DMS53 (cell line): ENCODE measurements at regions not wholly inside any gene's neighbourhood (a gene's known extent, or its start where the extent isn't known, plus 50 kb on each side); places are given as distances from the start of the nearest gene placed in this dataset.
"Not testable (repeated sequence)": the region's sequence is repeated elsewhere in the genome, so short reads cannot be mapped to it uniquely, and the experiment has no call there.

Experiments used
- DNase-seq: peaks from one replicate; lab custom pipeline; 2025; lab: John Stamatoyannopoulos, UW

DNA sequence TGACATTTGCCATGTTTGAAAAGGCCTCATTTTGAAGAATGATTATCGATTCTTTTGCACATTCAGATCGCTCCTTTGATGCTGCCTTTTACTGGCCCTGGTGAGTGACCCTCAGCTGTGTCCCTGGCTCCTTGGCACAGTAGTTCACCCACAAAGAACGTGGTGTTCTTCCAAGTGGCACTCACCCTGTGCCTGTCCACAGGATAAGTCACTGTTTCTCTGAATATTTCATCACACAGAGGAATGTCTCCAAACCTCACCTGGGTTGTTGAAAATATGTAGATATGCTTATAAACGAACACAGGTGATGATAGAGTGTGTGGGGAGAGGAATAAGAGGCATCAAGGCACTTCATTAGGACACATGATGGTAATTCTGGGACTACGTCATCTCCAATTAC lies 810.7 kb downstream of the CCSER2 start:
- no peak for DNase-seq

DNA sequence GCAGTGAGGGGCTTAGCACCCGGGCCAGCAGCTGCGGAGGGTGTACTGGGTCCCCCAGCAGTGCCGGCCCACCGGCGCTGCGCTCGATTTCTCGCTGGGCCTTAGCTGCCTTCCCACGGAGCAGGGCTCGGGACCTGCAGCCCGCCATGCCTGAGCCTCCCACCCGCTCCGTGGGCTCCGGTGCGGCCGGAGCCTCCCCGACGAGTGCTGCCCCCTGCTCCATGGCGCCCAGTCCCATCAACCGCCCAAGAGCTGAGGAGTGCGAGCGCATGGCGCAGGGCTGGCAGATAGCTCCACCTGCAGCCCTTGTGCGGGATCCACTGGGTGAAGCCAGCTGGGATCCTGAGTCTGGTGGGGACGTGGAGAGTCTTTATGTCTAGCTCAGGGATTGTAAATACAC lies 813.1 kb downstream of the CCSER2 start:
- DNase-seq = not testable (repeated sequence)

DNA sequence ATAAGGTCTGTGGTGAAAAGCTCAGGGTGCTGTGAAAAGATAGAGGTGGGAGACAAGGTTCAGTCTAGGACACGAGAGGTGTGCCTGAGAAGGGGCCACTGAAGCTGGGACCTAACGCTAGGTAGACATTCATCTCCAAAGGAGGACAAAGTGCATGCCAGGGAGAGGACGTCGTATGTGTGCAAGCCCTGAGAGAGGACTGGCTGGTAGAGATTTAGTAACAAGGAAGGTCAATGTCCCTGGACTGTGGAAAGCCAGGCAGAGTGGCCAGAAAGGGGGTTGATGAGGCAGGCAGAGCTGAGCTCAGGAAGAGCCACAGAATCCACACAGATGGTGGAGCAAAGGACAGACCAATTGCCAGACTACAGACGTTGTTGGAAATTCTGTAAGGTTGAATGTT lies 817.6 kb downstream of the CCSER2 start:
- no peak for DNase-seq

DNA sequence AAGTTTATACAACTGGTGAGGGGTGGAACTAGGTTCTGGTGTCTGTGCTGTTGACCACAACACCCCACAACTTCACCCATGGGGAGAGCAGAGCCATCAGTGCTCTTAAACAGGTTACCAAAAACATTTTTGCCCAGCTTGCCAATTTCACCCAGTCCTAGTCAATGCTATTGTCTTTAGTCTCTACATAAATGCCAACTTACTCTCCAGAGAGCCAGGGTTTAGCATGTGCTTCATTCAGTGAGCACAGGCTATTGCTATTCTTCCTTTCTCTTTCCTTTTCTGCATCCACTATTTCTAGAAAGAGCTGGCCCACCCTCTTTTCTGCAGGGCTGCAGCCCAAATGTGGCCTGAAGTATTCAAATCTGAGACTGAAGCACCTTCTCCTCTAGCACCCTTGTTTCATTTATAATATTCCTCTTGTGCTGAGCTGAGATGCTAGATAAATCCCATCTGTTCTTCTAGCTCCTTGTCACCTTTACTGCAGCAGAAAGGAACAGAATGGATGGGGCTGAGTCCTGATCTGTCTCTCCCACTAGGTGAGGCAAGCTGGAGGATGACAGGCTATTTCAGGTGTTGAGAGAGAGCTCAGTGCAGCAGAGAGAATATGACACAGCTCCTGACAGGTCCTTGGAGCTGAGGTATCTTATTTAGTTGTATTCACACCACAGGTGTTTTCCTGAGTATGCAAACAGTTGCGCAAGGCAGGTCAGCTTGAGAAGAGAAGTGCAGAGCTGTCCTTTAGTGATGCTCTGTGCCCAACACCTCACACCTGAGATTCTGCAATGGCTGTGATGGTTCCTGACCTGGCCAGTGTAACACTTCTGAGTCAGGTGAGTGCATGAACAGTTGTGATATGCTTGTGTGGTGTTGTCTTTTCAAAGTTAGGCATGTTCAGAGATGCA lies 819.2 kb downstream of the CCSER2 start:
- peak; percentile 34 for DNase-seq

DNA sequence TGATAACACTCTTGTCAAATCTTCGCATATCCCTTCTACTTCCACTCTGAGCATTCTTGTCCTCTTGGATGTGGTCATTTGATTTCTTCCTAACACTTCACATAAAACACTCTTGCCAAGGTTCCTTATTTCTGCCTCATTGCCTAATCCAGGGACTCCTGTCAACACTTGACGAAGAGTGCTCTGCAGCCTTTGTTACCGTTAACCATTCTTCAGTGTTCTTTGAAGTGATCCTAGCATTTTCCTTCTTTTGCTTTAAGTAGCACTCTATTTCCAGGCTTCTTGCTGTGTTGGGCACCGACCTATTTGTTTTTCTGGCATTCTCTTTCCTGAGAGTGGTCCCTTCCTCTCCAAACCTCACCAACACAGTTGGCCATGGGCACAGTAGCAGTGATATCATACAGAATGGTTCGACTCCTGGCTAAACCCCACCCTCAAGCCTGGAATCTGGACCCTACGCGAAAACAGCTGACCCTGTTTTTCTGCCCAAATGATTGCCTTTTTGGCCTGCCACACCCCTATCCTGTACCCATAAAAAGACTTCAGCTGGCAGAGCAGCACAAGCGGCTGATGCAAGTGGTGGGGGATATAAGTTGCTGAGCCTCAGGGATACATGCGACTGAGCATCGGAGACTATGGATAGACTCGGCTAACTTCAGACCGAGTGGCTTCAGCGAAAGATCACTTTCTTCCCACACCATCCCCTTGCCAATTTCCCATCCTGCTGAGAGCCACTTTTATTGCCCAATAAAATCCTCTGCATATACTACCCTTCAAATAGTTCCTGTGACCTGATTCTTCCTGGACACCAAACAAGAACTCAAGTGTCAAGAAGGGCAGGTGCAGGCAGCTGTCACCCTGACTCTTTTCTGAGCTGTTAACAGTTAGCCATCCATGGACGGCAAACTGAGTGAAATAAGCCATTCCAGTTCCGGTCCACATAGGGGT lies 820.6 kb downstream of the CCSER2 start:
- peak; percentile 34 for DNase-seq

DNA sequence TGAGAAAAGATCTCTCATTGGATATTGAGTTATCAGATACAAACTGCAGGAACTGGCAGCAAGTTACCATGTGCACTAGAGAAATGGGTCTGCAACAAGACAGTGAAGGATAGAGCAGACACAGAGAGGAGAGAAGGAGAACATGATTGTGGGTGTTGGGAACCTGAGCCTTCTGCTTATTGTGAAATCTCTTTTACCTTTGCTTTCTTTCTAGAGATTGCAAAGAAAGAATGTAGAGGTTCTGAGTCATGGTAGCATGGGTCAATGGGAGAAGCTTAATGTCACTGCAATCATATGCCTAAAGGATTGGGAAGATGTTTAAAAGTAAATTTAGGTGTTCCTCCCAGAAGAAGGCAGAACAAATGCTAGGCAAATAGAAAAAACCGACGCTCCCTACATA lies 821.4 kb downstream of the CCSER2 start:
- DNase-seq = no peak

DNA sequence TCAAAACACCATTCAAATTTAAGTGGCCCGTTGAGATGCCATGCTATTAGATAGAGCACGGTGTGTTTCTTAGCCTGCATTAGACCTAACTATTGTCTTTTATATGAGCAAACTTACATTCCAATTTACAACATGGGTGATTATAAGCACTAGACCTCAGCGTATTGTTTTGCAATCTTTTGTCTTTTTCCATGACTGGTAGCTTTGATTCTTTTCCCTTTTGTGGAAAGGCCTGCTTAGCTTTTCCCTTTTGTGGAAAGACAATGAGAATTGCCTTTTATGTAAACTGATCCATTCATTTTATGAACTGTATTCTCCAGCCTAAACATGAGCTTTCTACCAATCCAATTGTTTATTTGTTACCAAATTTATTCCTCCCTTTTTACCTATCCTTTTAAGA lies 823.1 kb downstream of the CCSER2 start:
- DNase-seq = no peak

DNA sequence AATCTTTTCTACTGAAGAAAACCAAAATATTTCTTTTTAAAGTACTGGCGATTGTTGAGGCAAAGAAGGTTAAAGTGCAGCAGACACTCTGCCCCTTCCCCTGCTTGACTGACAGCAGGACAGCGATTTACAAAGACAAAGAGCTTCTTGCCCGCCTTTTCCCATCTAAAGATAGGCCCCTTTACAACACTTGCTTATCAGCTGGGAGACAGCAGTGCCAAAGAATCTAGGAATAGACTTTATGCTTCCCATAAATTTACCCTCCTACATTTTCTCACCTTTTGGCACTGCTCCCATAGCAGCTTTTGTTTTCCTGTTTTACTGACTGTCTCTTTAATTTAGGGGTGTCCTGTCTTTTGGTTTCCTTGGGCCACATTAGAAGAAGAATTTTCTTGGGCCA lies 824.1 kb downstream of the CCSER2 start:
- no peak for DNase-seq

DNA sequence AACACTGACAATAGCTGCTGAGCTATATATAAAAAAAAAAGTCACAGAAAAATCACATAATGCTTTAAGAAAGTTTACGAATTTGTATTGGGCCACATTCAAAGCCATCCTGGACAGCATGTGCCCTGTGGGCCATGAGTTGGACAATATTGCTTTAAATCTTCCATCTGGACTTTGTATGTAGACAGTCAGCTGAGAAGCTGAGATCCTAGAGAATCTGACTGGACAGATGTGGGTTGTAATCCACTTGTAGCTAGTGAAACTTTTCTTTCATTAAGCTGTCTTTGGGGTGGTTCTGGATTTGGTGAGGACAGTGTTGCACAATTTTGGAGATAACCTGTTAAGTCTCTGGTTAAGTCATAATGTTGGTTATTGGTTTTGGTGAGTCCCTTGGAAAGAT lies 824.5 kb downstream of the CCSER2 start:
- no peak for DNase-seq

DNA sequence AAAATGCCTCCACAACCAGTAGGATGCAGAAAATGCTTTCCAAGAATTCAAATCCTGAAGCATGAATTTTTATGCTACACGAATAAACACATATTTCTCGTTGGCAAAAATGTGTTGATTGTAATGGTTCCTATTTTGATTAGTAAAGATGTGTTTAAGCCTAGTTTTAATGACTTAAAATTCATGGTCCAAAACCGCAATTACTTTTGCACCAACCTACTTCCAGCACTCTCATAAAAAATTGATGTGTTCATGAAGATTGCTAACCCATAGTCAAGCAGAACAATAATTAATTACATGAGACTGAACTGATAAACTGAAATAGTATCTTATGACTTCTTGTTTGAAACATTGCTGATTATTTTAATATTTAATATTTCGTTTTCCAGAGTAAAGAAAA lies 828.8 kb downstream of the CCSER2 start:
- no peak for DNase-seq

DNA sequence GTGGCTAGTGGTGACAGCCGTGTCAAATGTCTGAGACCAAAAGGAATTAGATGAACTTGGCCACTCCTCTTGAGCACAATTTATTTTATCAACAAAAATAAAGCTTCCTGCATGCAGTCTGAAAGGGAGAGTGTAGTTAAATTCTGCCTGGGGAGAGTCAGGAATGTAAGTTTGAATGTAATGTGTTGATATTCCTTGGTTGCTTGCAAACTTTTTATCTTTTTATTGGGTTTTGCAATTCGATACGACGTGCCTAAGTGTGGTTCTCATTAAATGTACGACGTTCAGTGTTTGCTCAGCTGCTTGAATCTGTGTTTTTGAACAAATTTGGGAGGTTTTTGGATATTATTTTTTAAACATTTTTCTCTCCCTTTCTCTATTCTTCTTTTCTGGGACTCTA lies 839.9 kb downstream of the CCSER2 start:
- DNase-seq = no peak

DNA sequence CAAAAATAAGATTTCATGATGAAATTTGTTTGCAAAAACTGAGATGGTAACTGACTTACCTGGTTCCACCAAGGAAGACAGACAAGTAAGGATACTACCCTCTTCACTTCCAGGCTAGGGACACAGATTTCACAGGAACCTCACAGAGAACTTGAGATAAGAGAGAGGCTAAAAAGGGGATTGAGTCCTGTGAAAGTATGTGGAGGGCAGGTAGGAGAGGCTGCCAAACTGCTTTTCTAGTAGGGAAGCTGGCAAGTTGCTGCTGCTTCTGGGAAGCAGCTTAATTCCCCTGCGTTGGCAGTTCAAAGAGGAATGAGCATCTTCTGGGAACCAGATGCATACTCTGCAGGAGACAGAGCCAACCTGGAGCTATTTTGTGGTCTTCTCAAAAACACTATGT lies 841.6 kb downstream of the CCSER2 start:
- DNase-seq = no peak

DNA sequence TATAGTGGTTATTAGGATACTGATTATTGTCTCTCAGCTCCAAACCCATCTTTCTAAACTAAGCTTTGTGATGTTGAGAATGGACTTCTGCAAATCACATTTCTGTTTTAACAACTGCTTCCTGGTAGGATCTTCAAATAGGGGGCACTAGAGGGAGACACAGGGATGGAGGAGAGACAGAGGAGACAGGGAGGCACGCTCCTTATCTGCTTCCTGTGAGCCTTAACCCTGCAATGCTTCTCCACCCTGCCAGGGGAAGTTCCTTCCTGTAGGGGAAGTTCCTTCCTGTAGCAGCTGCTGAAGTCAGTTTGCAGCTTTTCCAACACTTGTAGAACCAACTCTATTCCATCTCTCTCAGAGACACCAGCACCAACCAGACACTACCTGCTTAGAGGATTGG lies 847.2 kb downstream of the CCSER2 start:
- peak; percentile 49 for DNase-seq

DNA sequence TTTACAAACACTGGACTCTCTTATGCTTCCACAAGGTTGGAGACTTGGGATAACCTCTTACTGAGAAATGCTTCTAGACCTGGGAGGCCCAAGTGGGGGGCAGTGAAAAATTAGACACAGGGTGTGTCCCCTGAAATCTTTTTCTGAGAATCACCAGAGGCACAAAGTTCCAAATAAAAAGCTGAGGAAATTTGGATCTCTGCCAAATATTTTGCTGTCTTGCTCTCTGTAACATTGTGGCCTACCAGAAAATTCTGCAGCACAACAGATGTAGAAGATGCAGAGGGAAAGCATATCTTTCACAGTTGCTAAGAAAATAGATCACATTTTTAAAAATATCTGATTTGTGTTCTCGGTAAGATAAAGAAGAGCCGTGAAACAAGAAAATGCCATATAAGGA lies 849.4 kb downstream of the CCSER2 start:
- no peak for DNase-seq

DNA sequence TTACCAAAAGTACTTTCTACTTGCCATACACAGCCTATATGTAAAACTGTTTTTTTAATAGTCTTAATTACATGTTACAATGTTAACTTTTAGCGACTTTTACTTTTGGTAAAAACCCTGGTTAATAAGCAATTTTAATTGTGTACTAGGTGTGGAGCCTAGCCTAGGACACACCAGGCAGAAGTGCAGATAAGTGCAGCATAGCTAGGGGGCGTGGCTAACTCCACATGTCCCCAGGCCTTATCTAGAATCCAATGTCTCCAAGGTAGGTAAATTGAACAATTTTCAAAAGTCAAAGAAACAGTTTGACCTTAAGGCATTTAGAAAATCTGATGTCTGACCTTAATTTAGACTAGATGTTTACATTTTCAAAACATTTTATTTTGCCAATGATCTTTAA lies 858.7 kb downstream of the CCSER2 start:
- peak; percentile 11 for DNase-seq

DNA sequence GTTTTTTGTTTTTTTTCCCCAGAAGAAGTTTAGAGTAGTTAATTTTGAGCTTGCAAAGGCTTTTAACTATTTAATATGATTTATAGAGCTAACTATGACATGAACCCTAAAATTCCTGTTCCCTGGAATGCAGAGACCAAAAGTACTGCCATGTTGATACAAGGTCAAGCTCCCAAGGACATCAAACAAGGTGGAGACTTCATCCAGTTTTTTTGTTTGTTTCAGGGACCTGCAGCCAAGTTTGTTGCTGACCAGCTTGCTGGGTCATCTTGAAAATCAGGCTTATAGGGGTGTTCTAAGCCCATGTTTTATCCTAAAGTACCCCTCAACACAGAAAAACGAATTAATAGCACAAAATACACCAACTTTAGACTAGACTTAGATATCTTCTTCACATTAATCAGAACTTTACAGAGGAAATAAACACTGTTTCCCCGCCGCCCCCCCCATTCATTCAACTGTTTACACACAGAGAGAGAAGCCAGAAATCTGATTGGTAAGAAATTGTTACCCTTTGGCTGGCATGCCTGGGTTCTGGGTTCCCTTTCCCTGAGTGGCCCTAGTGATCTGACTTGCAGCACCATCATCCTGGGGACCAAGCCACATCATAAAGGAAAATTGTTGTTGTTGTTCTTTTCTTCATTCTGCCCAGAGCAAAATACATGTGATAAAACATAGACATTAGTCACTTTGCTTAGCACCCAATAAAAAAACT lies 860.5 kb downstream of the CCSER2 start:
- no peak for DNase-seq

DNA sequence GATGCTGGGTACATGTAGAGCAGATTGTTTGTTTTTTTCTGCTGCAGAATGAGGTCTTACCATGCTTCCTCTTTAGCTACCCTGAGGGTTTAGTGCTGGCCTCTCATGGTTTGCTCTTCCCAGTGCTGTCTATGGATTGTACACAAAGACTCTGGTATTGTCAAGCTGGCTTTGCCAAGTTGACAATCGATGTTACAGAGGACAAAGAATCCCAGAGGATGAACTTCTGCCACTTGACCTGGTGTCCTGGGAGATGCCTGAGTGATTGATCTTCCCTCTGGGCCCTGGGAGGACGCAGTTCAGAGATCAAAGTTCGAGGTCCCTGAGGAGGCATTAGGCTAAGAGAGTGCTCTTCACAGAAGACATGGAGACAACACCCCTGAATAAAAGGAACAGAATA lies 865.4 kb downstream of the CCSER2 start:
- DNase-seq = no peak

DNA sequence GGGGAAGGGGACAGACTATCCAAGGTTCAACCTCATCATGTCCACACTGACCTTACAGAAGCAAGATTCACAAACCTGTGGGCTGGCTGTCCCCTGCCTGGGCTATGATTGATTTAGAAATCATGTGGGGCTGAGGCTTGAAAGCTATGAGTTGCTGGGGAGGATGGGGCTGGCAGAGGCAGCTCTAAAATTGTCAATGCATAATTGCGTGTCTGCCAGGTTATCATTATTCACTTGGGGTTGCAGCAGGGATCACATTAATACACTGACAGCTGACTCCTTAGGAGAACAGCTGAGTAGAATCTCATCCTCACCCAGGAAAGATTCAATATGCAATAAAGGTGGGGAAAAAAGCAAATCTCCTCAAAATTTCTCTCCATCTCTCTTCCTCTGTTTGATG lies 866.3 kb downstream of the CCSER2 start:
- DNase-seq = no peak

DNA sequence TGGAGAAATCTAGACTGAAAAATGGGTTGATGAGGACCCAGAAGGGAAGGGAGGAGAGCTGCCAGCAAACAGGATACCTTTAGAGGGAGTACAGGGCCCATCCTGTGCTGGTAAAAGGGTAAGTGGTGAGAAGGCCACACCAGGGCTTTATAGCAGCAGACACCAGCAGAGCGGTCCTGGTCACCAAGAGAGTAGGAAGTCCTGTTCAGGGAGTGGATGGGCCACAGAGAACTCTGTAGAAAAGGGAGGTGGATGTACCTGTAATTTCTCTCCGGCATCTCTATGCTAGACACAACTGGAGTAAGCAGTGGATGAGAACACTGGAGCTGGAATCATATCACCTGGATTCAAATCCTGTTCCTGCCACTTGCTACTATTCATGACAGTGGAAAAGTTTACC lies 867.2 kb downstream of the CCSER2 start:
- no peak for DNase-seq

DNA sequence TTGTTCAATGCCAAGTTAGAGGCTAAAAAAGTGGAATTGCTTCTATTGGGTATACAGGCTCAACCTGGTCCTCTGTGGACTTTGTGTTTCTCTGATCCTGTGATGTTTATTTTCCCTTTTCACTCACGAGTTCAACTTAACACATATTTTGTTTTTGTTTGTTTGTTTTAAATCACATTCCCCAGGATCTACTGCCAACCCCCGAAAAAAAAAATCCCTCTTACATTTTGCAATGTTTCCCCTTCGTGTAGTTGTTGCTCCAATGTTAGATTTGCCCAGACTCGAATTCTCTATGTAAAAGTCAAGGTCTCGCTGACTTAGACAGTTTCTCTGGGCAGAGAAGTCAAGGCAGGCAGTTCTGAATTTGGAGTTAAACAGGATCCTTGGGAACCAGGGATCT lies 876.4 kb downstream of the CCSER2 start:
- no peak for DNase-seq

DNA sequence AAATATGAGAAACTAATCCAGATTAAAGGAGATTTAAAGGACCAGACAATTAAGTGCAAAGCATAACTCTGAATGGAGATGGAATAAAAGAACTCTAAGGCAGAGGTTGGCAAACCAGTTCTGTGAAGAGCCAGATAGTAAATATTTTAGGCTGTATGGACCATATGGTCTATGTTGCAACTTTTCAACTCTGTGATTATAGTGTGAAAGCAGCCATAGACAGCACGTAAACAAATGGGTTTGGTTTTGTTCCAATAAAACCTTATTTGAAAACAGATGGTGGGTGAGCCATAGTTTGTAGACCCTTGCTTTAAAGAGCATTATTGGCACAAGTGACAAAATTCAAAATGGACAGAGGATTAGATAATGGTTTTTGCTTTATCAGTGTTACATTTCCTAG lies 884.1 kb downstream of the CCSER2 start:
- peak; percentile 51 for DNase-seq

DNA sequence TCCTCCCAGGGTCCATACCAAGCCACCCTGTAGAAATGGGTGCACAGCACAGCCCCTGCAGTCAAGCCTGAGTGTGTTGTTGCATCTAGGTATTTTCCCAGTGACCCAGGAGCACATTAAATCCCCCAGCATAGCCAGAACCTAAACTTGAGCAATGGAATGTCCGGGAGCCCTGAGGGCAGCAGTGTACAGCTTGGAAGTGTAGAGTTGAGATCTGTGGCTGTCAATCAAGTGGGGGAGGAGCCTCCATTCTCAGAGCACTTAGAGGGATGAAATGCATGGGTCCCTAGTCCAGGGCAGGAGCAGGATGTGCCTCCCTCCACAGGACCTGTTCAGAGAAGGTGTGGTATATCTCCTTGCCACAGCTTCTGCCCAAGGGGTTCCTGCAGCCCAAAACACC lies 885.1 kb downstream of the CCSER2 start:
- no peak for DNase-seq
